Activated CD8-positive, alpha-beta T cell treated with anti-CD3 and anti-CD28 coated beads for 36 hours (primary cell): ENCODE measurements at regions not wholly inside any gene's neighbourhood (a gene's known extent, or its start where the extent isn't known, plus 50 kb on each side); places are given as distances from the start of the nearest gene placed in this dataset.

Experiments used
- ATAC-seq: fragments of 200-7000 bp; cut with Tn5 transposase; one replicate; pipeline ENCODE4 v1.10.0; 2021; ENCODE audit warnings: mild to moderate bottlenecking, moderate library complexity
- CTCF ChIA-PET: fragments of 350-600 bp; sonication (Branson Sonifier 250); formaldehyde crosslinking; loops from one replicate; lab custom pipeline; 2021; ENCODE audit warnings: antibody characterized with exemption; lab: Charles Lee
- POLR2A ChIA-PET: fragments of 350-600 bp; sonication (Branson Sonifier 250); formaldehyde crosslinking; loops from one replicate; lab custom pipeline; 2021; ENCODE audit warnings: antibody characterized with exemption; lab: Charles Lee
- DNase-seq: peaks from one replicate; pipeline ENCODE4 v3.0.0-alpha.2; 2020
- H3K27ac Mint-ChIP-seq: one replicate; pipeline ENCODE4 v1.8.0; 2021; ENCODE audit warnings: mild to moderate bottlenecking, mixed read lengths
- H3K27me3 Mint-ChIP-seq: one replicate; pipeline ENCODE4 v1.8.0; 2021; ENCODE audit warnings: mixed read lengths
- H3K36me3 Mint-ChIP-seq: one replicate; pipeline ENCODE4 v1.8.0; 2021; ENCODE audit warnings: low read depth, mixed read lengths
- H3K4me1 Mint-ChIP-seq: one replicate; pipeline ENCODE4 v1.8.0; 2021; ENCODE audit warnings: low read depth, mixed read lengths
- H3K4me3 Mint-ChIP-seq: one replicate; pipeline ENCODE4 v1.8.0; 2021; ENCODE audit warnings: mild to moderate bottlenecking, moderate library complexity, mixed read lengths
- H3K9me3 Mint-ChIP-seq: one replicate; pipeline ENCODE4 v1.8.0; 2021; ENCODE audit warnings: mixed read lengths
- intact Hi-C: fragments of 100-400 bp; cut with micrococcal nuclease; formaldehyde crosslinking; loops from one replicate; pipeline ENCODE4 v1.10.0; 2022
- TF ChIP-seq, protein P1 (sequence below): fragments of 200-600 bp; IDR thresholded peaks from one replicate; pipeline ENCODE4 v1.8.0; 2022; ENCODE audit warnings: antibody characterized with exemption, mild to moderate bottlenecking

DNA sequence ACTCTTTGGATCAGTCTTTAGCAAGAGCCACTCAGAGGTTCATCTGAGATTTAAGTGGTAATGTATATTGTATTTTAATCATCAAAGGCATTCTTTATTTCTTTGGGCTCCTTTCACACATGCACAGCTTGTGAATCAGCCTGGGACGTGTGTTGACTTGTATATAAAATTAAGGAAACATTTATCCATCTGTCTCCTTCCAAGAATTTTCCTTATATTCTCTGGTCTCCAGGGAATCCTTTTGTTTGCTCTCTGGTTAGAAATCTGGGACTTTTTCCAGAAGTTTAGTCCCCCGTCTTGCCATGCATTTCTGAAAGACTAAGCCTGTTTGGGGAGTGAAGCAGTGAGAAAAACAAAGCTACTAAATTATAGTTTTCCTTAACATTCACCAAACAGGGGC is 212.3 kb downstream of the DCAF12L2 start:
- DNase-seq = no peak
- CTCF ChIA-PET = no interaction called here
- no peak for ATAC-seq
- TF ChIP-seq, protein P1, sequence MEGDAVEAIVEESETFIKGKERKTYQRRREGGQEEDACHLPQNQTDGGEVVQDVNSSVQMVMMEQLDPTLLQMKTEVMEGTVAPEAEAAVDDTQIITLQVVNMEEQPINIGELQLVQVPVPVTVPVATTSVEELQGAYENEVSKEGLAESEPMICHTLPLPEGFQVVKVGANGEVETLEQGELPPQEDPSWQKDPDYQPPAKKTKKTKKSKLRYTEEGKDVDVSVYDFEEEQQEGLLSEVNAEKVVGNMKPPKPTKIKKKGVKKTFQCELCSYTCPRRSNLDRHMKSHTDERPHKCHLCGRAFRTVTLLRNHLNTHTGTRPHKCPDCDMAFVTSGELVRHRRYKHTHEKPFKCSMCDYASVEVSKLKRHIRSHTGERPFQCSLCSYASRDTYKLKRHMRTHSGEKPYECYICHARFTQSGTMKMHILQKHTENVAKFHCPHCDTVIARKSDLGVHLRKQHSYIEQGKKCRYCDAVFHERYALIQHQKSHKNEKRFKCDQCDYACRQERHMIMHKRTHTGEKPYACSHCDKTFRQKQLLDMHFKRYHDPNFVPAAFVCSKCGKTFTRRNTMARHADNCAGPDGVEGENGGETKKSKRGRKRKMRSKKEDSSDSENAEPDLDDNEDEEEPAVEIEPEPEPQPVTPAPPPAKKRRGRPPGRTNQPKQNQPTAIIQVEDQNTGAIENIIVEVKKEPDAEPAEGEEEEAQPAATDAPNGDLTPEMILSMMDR = no peak
- no peak overlapping the region for H3K27ac Mint-ChIP-seq
- POLR2A ChIA-PET = no interaction called here
- no peaks in the 10 kb centered on the region for H3K4me1 Mint-ChIP-seq
- H3K9me3 Mint-ChIP-seq = no peaks in the 10 kb centered on the region
- H3K36me3 Mint-ChIP-seq = no peaks in the 10 kb centered on the region
- no peaks in the 10 kb centered on the region for H3K27me3 Mint-ChIP-seq
- intact Hi-C loops = no loop called here
- H3K4me3 Mint-ChIP-seq = no peak overlapping the region

DNA sequence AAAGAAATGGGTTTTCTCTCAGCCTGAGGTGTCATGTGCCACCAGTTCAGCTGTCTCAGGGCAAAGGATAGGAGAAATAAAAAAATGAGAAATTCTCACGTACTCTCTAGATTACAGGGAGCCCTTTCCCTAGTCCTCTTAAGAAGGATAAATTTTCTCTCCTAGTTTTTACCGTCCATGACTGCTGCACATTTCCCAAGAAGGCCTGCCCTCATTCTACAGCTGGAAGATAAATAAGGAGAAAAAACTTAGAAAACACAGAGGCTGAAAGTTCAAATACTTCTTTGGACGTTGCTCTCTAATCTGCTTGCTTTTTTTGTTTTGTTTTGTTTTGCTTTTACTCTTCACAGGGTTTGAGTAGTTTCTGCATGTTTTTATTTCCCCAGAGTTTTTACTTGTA is 211.9 kb downstream of the DCAF12L2 start:
- POLR2A ChIA-PET = no interaction called here
- H3K4me3 Mint-ChIP-seq = no peak overlapping the region
- no peaks in the 10 kb centered on the region for H3K36me3 Mint-ChIP-seq
- no peak overlapping the region for H3K27ac Mint-ChIP-seq
- H3K9me3 Mint-ChIP-seq = no peaks in the 10 kb centered on the region
- H3K27me3 Mint-ChIP-seq = no peaks in the 10 kb centered on the region
- TF ChIP-seq, protein P1 = no peak
- CTCF ChIA-PET = no interaction called here
- intact Hi-C loops = no loop called here
- no peaks in the 10 kb centered on the region for H3K4me1 Mint-ChIP-seq
- ATAC-seq = no peak
- no peak for DNase-seq

DNA sequence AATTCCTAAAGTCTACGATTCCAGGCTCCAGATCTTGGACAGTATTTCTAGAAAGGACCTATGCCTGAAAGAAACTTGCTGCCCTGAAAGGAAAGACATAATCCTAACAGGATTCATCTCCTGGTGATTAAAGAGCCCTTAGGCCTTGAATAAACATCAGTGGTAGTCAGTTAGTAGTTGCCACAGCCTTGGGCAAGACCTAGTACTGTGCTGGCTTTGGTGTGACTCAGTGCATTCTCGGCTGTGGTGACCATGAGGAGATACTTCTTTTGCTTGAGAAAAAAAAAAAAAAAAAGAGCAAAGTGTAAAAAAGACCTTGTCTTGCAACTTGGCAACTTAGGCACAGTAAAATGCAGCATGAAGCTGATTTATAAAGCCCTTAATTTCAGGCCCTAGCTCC is 188.2 kb downstream of the DCAF12L2 start:
- Mint-ChIP-seq H3K4me1 (no peaks in the 10 kb centered on the region), H3K9me3 (no peaks in the 10 kb centered on the region), H3K4me3 (no peak overlapping the region), H3K27me3 (no peaks in the 10 kb centered on the region), H3K36me3 (no peaks in the 10 kb centered on the region), H3K27ac (no peak overlapping the region)
- ChIA-PET CTCF (no interaction called here), POLR2A (no interaction called here)
- ATAC-seq (no peak), DNase-seq (no peak)
- TF ChIP-seq, protein P1 = no peak
- intact Hi-C loops = no loop called here

DNA sequence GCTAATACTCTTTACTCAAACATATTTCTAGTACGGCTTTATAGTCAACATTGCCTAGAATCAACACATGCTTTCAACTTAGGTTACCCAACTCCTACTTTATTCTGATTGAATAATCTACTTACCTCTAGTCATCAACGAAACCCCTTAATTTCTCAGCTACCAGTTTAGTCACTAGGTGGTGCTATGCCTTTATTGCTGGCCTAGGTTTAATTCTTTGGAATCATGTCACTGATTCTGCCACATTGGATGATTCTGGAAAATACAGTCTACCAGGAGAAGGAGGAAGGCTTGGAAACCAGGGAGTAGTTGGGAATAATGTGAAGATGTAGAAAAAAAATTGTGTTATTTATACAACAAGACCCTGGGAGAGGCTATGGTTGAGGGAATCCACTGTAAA is 167.7 kb downstream of the DCAF12L2 start:
- CTCF ChIA-PET = no interaction called here
- Mint-ChIP-seq H3K27ac (no peak overlapping the region), H3K9me3 (no peaks in the 10 kb centered on the region), H3K4me1 (no peaks in the 10 kb centered on the region), H3K4me3 (no peak overlapping the region), H3K36me3 (no peaks in the 10 kb centered on the region), H3K27me3 (no peaks in the 10 kb centered on the region)
- TF ChIP-seq, protein P1 = no peak
- intact Hi-C loops = no loop called here
- POLR2A ChIA-PET = no interaction called here
- DNase-seq = no peak
- no peak for ATAC-seq

DNA sequence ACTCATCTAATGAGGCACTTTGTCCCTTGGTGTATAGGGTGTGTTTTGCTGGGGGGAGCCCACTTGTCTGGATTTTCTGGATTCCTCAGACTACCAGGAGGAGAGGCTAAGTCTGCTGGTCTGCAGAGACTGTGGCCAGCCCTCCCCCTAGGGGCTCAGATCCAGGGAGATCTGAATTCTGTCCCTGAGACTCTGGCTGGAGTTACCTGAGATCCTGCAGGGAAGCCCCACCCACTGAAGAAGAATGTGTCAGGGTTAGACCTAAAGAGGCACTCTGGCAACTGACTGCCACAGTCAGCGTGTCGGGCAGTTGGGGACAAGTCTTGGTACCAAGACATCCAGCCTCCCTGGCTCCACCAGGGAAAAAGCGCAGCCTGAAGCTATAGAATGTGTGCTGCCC is 138.9 kb downstream of the DCAF12L2 start:
- no peaks in the 10 kb centered on the region for H3K36me3 Mint-ChIP-seq
- POLR2A ChIA-PET = no interaction called here
- no peak overlapping the region for H3K27ac Mint-ChIP-seq
- H3K4me3 Mint-ChIP-seq = no peak overlapping the region
- intact Hi-C loops = no loop called here
- H3K9me3 Mint-ChIP-seq = no peaks in the 10 kb centered on the region
- CTCF ChIA-PET = no interaction called here
- TF ChIP-seq, protein P1 = no peak
- ATAC-seq = no peak
- no peak for DNase-seq
- H3K4me1 Mint-ChIP-seq = no peaks in the 10 kb centered on the region
- H3K27me3 Mint-ChIP-seq = no peaks in the 10 kb centered on the region
